H1 (cell line): ENCODE measurements at regions not wholly inside any gene's neighbourhood (a gene's known extent, or its start where the extent isn't known, plus 50 kb on each side); places are given as distances from the start of the nearest gene placed in this dataset.

ENCODE experiments used
- CTCF ChIA-PET: fragments of 300-600 bp; sonication (Branson Sonifier 250); formaldehyde crosslinking; loops from one replicate; lab custom pipeline; 2021; ENCODE audit not compliant: partially characterized antibody; lab: Charles Lee
- POLR2A ChIA-PET: fragments of 300-600 bp; sonication (Branson Sonifier 250); formaldehyde crosslinking; loops from one replicate; lab custom pipeline; 2021; ENCODE audit warnings: inconsistent platforms; ENCODE audit not compliant: partially characterized antibody; lab: Charles Lee
- DNase-seq, 2 experiments: peaks; one replicate each; pipeline versions ENCODE4 v3.0.0 to v3.0.0-alpha.2; 2010 to 2022; ENCODE audit warnings: low spot score in 2 of 2, low read depth in 1 of 2, mixed read lengths in 1 of 2
- FAIRE-seq: peaks from 2 replicates; lab custom pipeline; 2011; peaks lifted over from hg19 to GRCh38; lab: Jason Lieb, UNC
- H2AFZ ChIP-seq: 2 replicates; pipeline ENCODE4 v1.8.1; 2012; ENCODE audit warnings: low read length, inconsistent platforms
- H2AK5ac ChIP-seq: 2 replicates; pipeline ENCODE4 v1.6.1; 2013; ENCODE audit warnings: low read depth, low read length
- H2BK120ac ChIP-seq: replicated peaks from 2 replicates; pipeline ENCODE3; 2013; ENCODE audit warnings: low read depth, low read length, inconsistent platforms
- H2BK12ac ChIP-seq: 2 replicates; pipeline ENCODE4 v1.6.1; 2013; ENCODE audit warnings: low read depth, low read length
- H2BK15ac ChIP-seq: 2 replicates; pipeline ENCODE4 v1.6.1; 2013; ENCODE audit warnings: low read length
- H2BK20ac ChIP-seq: 2 replicates; pipeline ENCODE4 v1.6.1; 2013; ENCODE audit warnings: low read length
- H2BK5ac ChIP-seq: 2 replicates; pipeline ENCODE4 v1.6.1; 2013; ENCODE audit warnings: low read depth, low read length
- H3K14ac ChIP-seq: 2 replicates; pipeline ENCODE4 v1.6.1; 2013; ENCODE audit warnings: inconsistent platforms; ENCODE audit not compliant: insufficient read length
- H3K18ac ChIP-seq: 2 replicates; pipeline ENCODE4 v1.6.1; 2013; ENCODE audit warnings: low read length; ENCODE audit errors: extremely low read depth
- H3K23ac ChIP-seq: 2 replicates; pipeline ENCODE4 v1.6.1; 2013; ENCODE audit warnings: inconsistent platforms; ENCODE audit not compliant: insufficient read length
- H3K23me2 ChIP-seq: 2 replicates; pipeline ENCODE4 v1.6.1; 2013; ENCODE audit warnings: low read depth, low read length
- H3K27ac ChIP-seq: 2 replicates; pipeline ENCODE4 v1.6.1; 2011; ENCODE audit warnings: low read depth, low read length, inconsistent platforms
- H3K27me3 ChIP-seq, 4 experiments: replicated peaks in 1 of 4; 1 replicate in 1 of 4; 2 replicates in 3 of 4; pipeline versions ENCODE4 v1.6.1 to v1.8.1; 2011 to 2013; ENCODE audit warnings: low read length in 3 of 4, mild to moderate bottlenecking in 3 of 4, inconsistent platforms in 2 of 4, mixed read lengths in 2 of 4, moderate library complexity in 1 of 4; ENCODE audit not compliant: control insufficient read depth in 3 of 4, insufficient read depth in 3 of 4; ENCODE audit errors: extremely low read depth in 1 of 4
- H3K36me3 ChIP-seq, 4 experiments: 2 replicates each; pipeline versions ENCODE4 v1.6.1 to v1.8.1; 2011 to 2013; ENCODE audit warnings: mild to moderate bottlenecking in 4 of 4, low read length in 3 of 4, moderate library complexity in 2 of 4, control low read depth in 1 of 4, inconsistent platforms in 1 of 4; ENCODE audit not compliant: insufficient read depth in 4 of 4, control insufficient read depth in 2 of 4
- H3K4ac ChIP-seq: replicated peaks from 2 replicates; pipeline ENCODE3; 2013; ENCODE audit warnings: low read length, low read depth, mixed read lengths, inconsistent platforms; ENCODE audit not compliant: insufficient read length
- H3K4me1 ChIP-seq, 4 experiments: replicated peaks in 1 of 4; 1 replicate in 1 of 4; 2 replicates in 3 of 4; pipeline versions ENCODE4 v1.6.1 to v1.8.1; 2011 to 2013; ENCODE audit warnings: low read length in 3 of 4, inconsistent platforms in 2 of 4, mixed read lengths in 1 of 4; ENCODE audit not compliant: insufficient read depth in 4 of 4, control insufficient read depth in 3 of 4
- H3K4me2 ChIP-seq, 2 experiments: 2 replicates each; pipeline versions ENCODE4 v1.6.1 to v1.8.1; 2011 to 2013; ENCODE audit warnings: low read depth in 2 of 2, low read length in 2 of 2, control low read depth in 1 of 2, inconsistent platforms in 1 of 2, mild to moderate bottlenecking in 1 of 2; ENCODE audit not compliant: insufficient read depth in 1 of 2
- H3K4me3 ChIP-seq, 4 experiments: fragments of 200-600, 300-600 bp in 1 of 4; sonication (generic), shearing (Covaris generic), sonication (Bioruptor Twin) in 1 of 4; 2 replicates each; pipeline versions ENCODE4 v1.5.1 to v1.8.1; 2011 to 2016; ENCODE audit warnings: low read length in 4 of 4, low read depth in 3 of 4, control low read depth in 2 of 4, inconsistent platforms in 2 of 4, mild to moderate bottlenecking in 2 of 4, mixed read lengths in 1 of 4, moderate library complexity in 1 of 4; ENCODE audit not compliant: insufficient read depth in 2 of 4; ENCODE audit errors: extremely low read depth in 1 of 4
- H3K56ac ChIP-seq: replicated peaks from 2 replicates; pipeline ENCODE3; 2013; ENCODE audit warnings: low read depth, mild to moderate bottlenecking, mixed read lengths, low read length, inconsistent platforms; ENCODE audit not compliant: insufficient read length
- H3K79me1 ChIP-seq: 2 replicates; pipeline ENCODE4 v1.6.1; 2013; ENCODE audit warnings: low read depth, low read length, control low read depth
- H3K79me2 ChIP-seq, 2 experiments: 2 replicates each; pipeline versions ENCODE4 v1.6.1 to v1.8.1; 2012 to 2013; ENCODE audit warnings: low read length in 2 of 2, mild to moderate bottlenecking in 2 of 2, inconsistent platforms in 1 of 2; ENCODE audit not compliant: insufficient read depth in 2 of 2, control insufficient read depth in 1 of 2
- H3K9ac ChIP-seq, 4 experiments: replicated peaks in 1 of 4; 1 replicate in 1 of 4; 2 replicates in 3 of 4; pipeline versions ENCODE4 v1.6.1 to v1.8.1; 2011 to 2013; ENCODE audit warnings: low read depth in 3 of 4, low read length in 3 of 4, control low read depth in 2 of 4, mild to moderate bottlenecking in 2 of 4, moderate library complexity in 2 of 4, inconsistent platforms in 1 of 4; ENCODE audit errors: extremely low read depth in 1 of 4
- H3K9me3 ChIP-seq, 2 experiments: 2 replicates each; pipeline versions ENCODE4 v1.6.1 to v1.8.1; 2012 to 2013; ENCODE audit warnings: mild to moderate bottlenecking in 2 of 2, moderate library complexity in 2 of 2, control low read depth in 1 of 2, inconsistent platforms in 1 of 2, low read depth in 1 of 2, low read length in 1 of 2, mixed read lengths in 1 of 2; ENCODE audit not compliant: insufficient read depth in 2 of 2
- H4K20me1 ChIP-seq, 2 experiments: replicated peaks in 1 of 2; 2 replicates each; pipeline versions ENCODE3 to v1.8.1; 2011 to 2013; ENCODE audit warnings: inconsistent platforms in 2 of 2, low read length in 2 of 2, mild to moderate bottlenecking in 1 of 2; ENCODE audit not compliant: insufficient read depth in 2 of 2, control insufficient read depth in 1 of 2
- H4K5ac ChIP-seq: 2 replicates; pipeline ENCODE4 v1.6.1; 2013; ENCODE audit warnings: low read length, low read depth, mixed read lengths, inconsistent platforms; ENCODE audit not compliant: insufficient read length
- H4K8ac ChIP-seq: 2 replicates; pipeline ENCODE4 v1.8.0; 2013; ENCODE audit warnings: mild to moderate bottlenecking, moderate library complexity, low read length, inconsistent platforms; ENCODE audit not compliant: insufficient read depth; ENCODE audit errors: extremely low read depth
- H4K91ac ChIP-seq: replicated peaks from 2 replicates; pipeline ENCODE3; 2013; ENCODE audit warnings: low read length, mixed read lengths, inconsistent platforms; ENCODE audit not compliant: insufficient read length
- CHD1 ChIP-seq: IDR thresholded peaks from 2 replicates; pipeline ENCODE4 v1.6.1; 2012; ENCODE audit warnings: low read depth, low read length, improper control_type of control experiment
- EP300 ChIP-seq, 2 experiments: IDR thresholded peaks; 1 replicate in 1 of 2; 2 replicates in 1 of 2; pipeline ENCODE4 v1.6.1; 2011 to 2012; ENCODE audit warnings: low read depth in 2 of 2, low read length in 2 of 2, mild to moderate bottlenecking in 2 of 2, borderline replicate concordance in 1 of 2, inconsistent platforms in 1 of 2, moderate library complexity in 1 of 2
- GTF2F1 ChIP-seq: IDR thresholded peaks from 2 replicates; pipeline ENCODE4 v1.6.1; 2012; ENCODE audit warnings: low read depth, low read length, improper control_type of control experiment, borderline replicate concordance
- JUN ChIP-seq: IDR thresholded peaks from 2 replicates; pipeline ENCODE4 v1.6.1; 2011; ENCODE audit warnings: low read depth, mild to moderate bottlenecking, improper control_type of control experiment, low read length
- NRF1 ChIP-seq: IDR thresholded peaks from 2 replicates; pipeline ENCODE4 v1.6.1; 2011; ENCODE audit warnings: mild to moderate bottlenecking, low read depth, low read length, improper control_type of control experiment
- PHF8 ChIP-seq: fragments of 200-600 bp; sonication (generic); conservative IDR thresholded peaks from 2 replicates; pipeline ENCODE4 v1.7.1; 2012; ENCODE audit warnings: low read depth, mild to moderate bottlenecking, inconsistent platforms, low read length, moderate library complexity
- POLR2A ChIP-seq, 2 experiments: IDR thresholded peaks; 1 replicate in 1 of 2; 2 replicates in 1 of 2; pipeline ENCODE4 v1.6.1; 2011; ENCODE audit warnings: low read depth in 2 of 2, low read length in 2 of 2, mild to moderate bottlenecking in 2 of 2; ENCODE audit errors: control extremely low read depth in 1 of 2
- RAD21 ChIP-seq, 2 experiments: IDR thresholded peaks in 1 of 2; conservative IDR thresholded peaks in 1 of 2; 2 replicates each; pipeline ENCODE4 v1.6.1; 2011; ENCODE audit warnings: low read depth in 2 of 2, low read length in 2 of 2, improper control_type of control experiment in 1 of 2, inconsistent platforms in 1 of 2, mild to moderate bottlenecking in 1 of 2, moderate library complexity in 1 of 2
- RFX5 ChIP-seq: IDR thresholded peaks from 2 replicates; pipeline ENCODE4 v1.6.1; 2011; ENCODE audit warnings: low read depth, low read length, improper control_type of control experiment, borderline replicate concordance
- SIX5 ChIP-seq: IDR thresholded peaks from 2 replicates; pipeline ENCODE4 v1.6.1; 2011; ENCODE audit warnings: mild to moderate bottlenecking, low read depth, low read length
- SUZ12 ChIP-seq: fragments of 200-600 bp; sonication (generic); IDR thresholded peaks from 2 replicates; pipeline ENCODE4 v1.6.1; 2012; ENCODE audit warnings: mild to moderate bottlenecking, inconsistent platforms, low read length, moderate library complexity, mixed read lengths
- TCF12 ChIP-seq: IDR thresholded peaks from 2 replicates; pipeline ENCODE4 v1.6.1; 2011; ENCODE audit warnings: low read depth, mild to moderate bottlenecking, low read length
- USF2 ChIP-seq: IDR thresholded peaks from 2 replicates; pipeline ENCODE4 v1.6.1; 2011; ENCODE audit warnings: low read length, improper control_type of control experiment
- WGBS, 2 experiments: shearing (Covaris generic) in 1 of 2; methylation state at CpG; one replicate each; pipeline versions ENCODE4 v1.1.6 to v1.1.7; 2013 to 2015; ENCODE audit warnings: low lambda C conversion rate in 2 of 2, mixed read lengths in 2 of 2, inconsistent platforms in 1 of 2, low coverage in 1 of 2, missing lambda C conversion rate in 1 of 2; ENCODE audit not compliant: insufficient replicate concordance in 2 of 2, insufficient coverage in 1 of 2, insufficient read length in 1 of 2; ENCODE audit errors: extremely low coverage in 1 of 2, missing lambda C conversion rate in 1 of 2; 5-methylcytosine and 5-hydroxymethylcytosine counted together

- Histone ChIP-seq H3K23me2 (no peaks in the 10 kb centered on the region), H3K56ac (no peak overlapping the region), H4K91ac (no peak overlapping the region), H3K23ac (no peak overlapping the region)
- WGBS, 2 experiments, result 90% methylated on average over 3 of the region's 3 CpGs; no CpG with 5 or more reads in 1 of the 2 experiments
- CTCF ChIA-PET, result interaction anchor here (0.9 kb wide), 1 partner anchor 9 kb away, joined by 3 read pairs; no protein-coding TSS in a partner anchor
- no peak for DNase-seq
- no peak for TF ChIP-seq SUZ12
- TF ChIP-seq RAD21 (IDR thresholded peaks at IDR 0.05 in 1 of 2, conservative IDR thresholded peaks at IDR 0.05 in 1 of 2; ENCODE audit: low read depth in 2 of 2, low read length in 2 of 2), result no peak
- TF ChIP-seq RFX5, result no peak
- TF ChIP-seq GTF2F1, result no peak
- TF ChIP-seq SIX5, result no peak
- no peak for TF ChIP-seq EP300 (IDR thresholded peaks at IDR 0.05; ENCODE audit: borderline replicate concordance in 1 of 2, low read depth in 2 of 2, low read length in 2 of 2)
- no peak for TF ChIP-seq USF2
- no peak for TF ChIP-seq POLR2A (IDR thresholded peaks at IDR 0.05; ENCODE audit: control extremely low read depth in 1 of 2, low read depth in 2 of 2, low read length in 2 of 2)
- TF ChIP-seq CHD1, result no peak
- TF ChIP-seq PHF8, result no peak
- TF ChIP-seq TCF12, result no peak
- TF ChIP-seq JUN, result no peak
- no peak for TF ChIP-seq NRF1
- TF ChIP-seq, all 59 proteins: peak for 0
- Histone ChIP-seq H3K9ac (no peak overlapping the region), H3K9me3 (no peaks in the 10 kb centered on the region), H2BK5ac (no peak overlapping the region), H3K27ac (no peak overlapping the region), H3K79me1 (no peaks in the 10 kb centered on the region), H2BK20ac (no peak overlapping the region), H3K4me1 (no peaks in the 10 kb centered on the region), H3K4ac (no peak overlapping the region), H2AK5ac (no peak overlapping the region), H3K27me3 (no peaks in the 10 kb centered on the region), H4K8ac (no peak overlapping the region), H2BK12ac (no peak overlapping the region), H2AFZ (no peak overlapping the region), H4K20me1 (no peaks in the 10 kb centered on the region), H2BK120ac (no peak overlapping the region), H3K14ac (no peak overlapping the region), H3K4me2 (no peak overlapping the region), H3K36me3 (no peaks in the 10 kb centered on the region), H3K79me2 (no peaks in the 10 kb centered on the region), H3K4me3 (no peak overlapping the region), H4K5ac (no peak overlapping the region), H2BK15ac (no peak overlapping the region), H3K18ac (no peak overlapping the region)
- POLR2A ChIA-PET, result no interaction called here
- FAIRE-seq, result no peak
Measured at GRCh38 chr13:70788074-70788473, 679.8 kb upstream of the KLHL1 start.
